WTC11 (cell line): ENCODE measurements at regions not wholly inside any gene's neighbourhood (a gene's known extent, or its start where the extent isn't known, plus 50 kb on each side); places are given as distances from the start of the nearest gene placed in this dataset.

Source experiments
- CTCF ChIP-seq: fragments of 200-600 bp; IDR thresholded peaks from 2 replicates; pipeline ENCODE4 v1.8.0; 2022; ENCODE audit warnings: antibody characterized with exemption
- MAX ChIP-seq: sonication (generic); formaldehyde crosslinking; IDR thresholded peaks from 2 replicates; pipeline ENCODE4 v1.8.0; 2022; ENCODE audit warnings: mild to moderate bottlenecking, missing genetic modification reagents
- MYBL2 ChIP-seq: sonication (generic); formaldehyde crosslinking; IDR thresholded peaks from 2 replicates; pipeline ENCODE4 v1.8.1; 2023; ENCODE audit warnings: mild to moderate bottlenecking, moderate library complexity, missing genetic modification reagents

DNA sequence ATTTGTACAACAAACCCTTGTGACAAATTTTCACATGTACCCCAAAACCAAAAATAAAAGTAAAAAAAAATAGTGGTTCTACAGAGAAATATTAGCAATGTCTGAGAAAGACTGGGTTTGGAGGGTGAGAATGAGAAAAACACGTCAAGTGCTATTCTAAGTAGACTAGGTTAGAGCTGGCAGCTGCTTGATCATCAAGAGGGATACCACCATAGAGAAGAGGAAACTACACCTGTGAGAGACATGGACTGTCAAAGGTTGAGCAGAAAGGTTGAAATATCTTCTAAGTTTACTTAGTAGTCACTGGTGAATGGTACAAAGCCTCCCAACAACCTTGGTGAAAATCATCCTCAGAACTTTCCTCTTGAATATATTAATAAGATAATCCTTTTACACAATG, 126.9 kb upstream of the ITGA4 start:
- TF ChIP-seq CTCF: no peak
- TF ChIP-seq MYBL2 (CRISPR knock-in tag): no peak
- no peak for TF ChIP-seq MAX (CRISPR knock-in tag)
